Liver (tissue), 8 donors: ENCODE measurements at regions not wholly inside any gene's neighbourhood (a gene's known extent, or its start where the extent isn't known, plus 50 kb on each side); places are given as distances from the start of the nearest gene placed in this dataset.

Experiments
- DNase-seq: peaks from one replicate; pipeline ENCODE4 v3.0.0-alpha.2; 2017; ENCODE audit warnings: low spot score
- H3K27ac ChIP-seq, 2 donors: one replicate each; pipeline ENCODE4 v1.7.0; 2013; ENCODE audit warnings: inconsistent platforms in 2 of 2, low read length in 2 of 2, control low read depth in 1 of 2, low read depth in 1 of 2, mild to moderate bottlenecking in 1 of 2
- H3K27me3 ChIP-seq, 4 donors: one replicate each; pipeline versions ENCODE4 v1.6.1 to v1.7.0; 2013; ENCODE audit warnings: low read length in 3 of 4, inconsistent platforms in 1 of 4, mild to moderate bottlenecking in 1 of 4, moderate library complexity in 1 of 4; ENCODE audit not compliant: control insufficient read depth in 4 of 4, insufficient read depth in 4 of 4
- H3K36me3 ChIP-seq, 4 donors: one replicate each; pipeline versions ENCODE4 v1.6.1 to v1.7.0; 2013; ENCODE audit warnings: low read length in 3 of 4, mild to moderate bottlenecking in 3 of 4, low read depth in 1 of 4, moderate library complexity in 1 of 4; ENCODE audit not compliant: control insufficient read depth in 4 of 4, insufficient read depth in 3 of 4
- H3K4me1 ChIP-seq, 4 donors: one replicate each; pipeline versions ENCODE4 v1.6.1 to v1.7.0; 2013; ENCODE audit warnings: low read length in 3 of 4, mild to moderate bottlenecking in 3 of 4, moderate library complexity in 1 of 4; ENCODE audit not compliant: control insufficient read depth in 4 of 4, insufficient read depth in 4 of 4
- H3K4me3 ChIP-seq, 3 donors: one replicate each; pipeline versions ENCODE4 v1.6.1 to v1.7.0; 2013; ENCODE audit warnings: low read length in 3 of 3, control low read depth in 1 of 3, low read depth in 1 of 3, mild to moderate bottlenecking in 1 of 3
- H3K9ac ChIP-seq, 2 donors: one replicate each; pipeline ENCODE4 v1.7.0; 2013; ENCODE audit warnings: low read length in 2 of 2, mild to moderate bottlenecking in 2 of 2, moderate library complexity in 2 of 2, control low read depth in 1 of 2, low read depth in 1 of 2
- H3K9me3 ChIP-seq, 4 donors: one replicate each; pipeline versions ENCODE4 v1.6.1 to v1.7.0; 2013; ENCODE audit warnings: low read length in 3 of 4; ENCODE audit not compliant: control insufficient read depth in 4 of 4
- CTCF ChIP-seq: fragments of 150-350 bp; IDR thresholded peaks from 2 replicates; pipeline ENCODE4 v1.5.1; 2017; ENCODE audit warnings: improper control_type of control experiment, low read depth, low read length; ENCODE audit not compliant: missing input control
- EGR1 ChIP-seq, 2 donors: IDR thresholded peaks; 2 replicates each; pipeline ENCODE4 v1.6.1; 2016 to 2018; ENCODE audit warnings: antibody characterized with exemption in 2 of 2, low read depth in 2 of 2
- FOXA1 ChIP-seq: IDR thresholded peaks from 2 replicates; pipeline ENCODE4 v1.6.1; 2016; ENCODE audit warnings: antibody characterized with exemption
- FOXA2 ChIP-seq: IDR thresholded peaks from 2 replicates; pipeline ENCODE4 v1.6.1; 2016; ENCODE audit warnings: antibody characterized with exemption
- GABPA ChIP-seq, 2 donors: IDR thresholded peaks in 1 of 2; conservative IDR thresholded peaks in 1 of 2; 2 replicates each; pipeline ENCODE4 v1.6.1; 2016; ENCODE audit warnings: antibody characterized with exemption in 2 of 2, mild to moderate bottlenecking in 1 of 2, moderate library complexity in 1 of 2
- HNF4A ChIP-seq, 2 donors: conservative IDR thresholded peaks; 2 replicates each; pipeline ENCODE4 v1.6.1; 2016; ENCODE audit warnings: antibody characterized with exemption in 2 of 2, mild to moderate bottlenecking in 2 of 2
- JUND ChIP-seq, 2 donors: IDR thresholded peaks; 2 replicates each; pipeline ENCODE4 v1.6.1; 2016; ENCODE audit warnings: antibody characterized with exemption in 2 of 2
- MAX ChIP-seq: IDR thresholded peaks from 2 replicates; pipeline ENCODE4 v1.6.1; 2016; ENCODE audit warnings: antibody characterized with exemption
- NR2F2 ChIP-seq: IDR thresholded peaks from 2 replicates; pipeline ENCODE4 v1.6.1; 2016; ENCODE audit warnings: antibody characterized with exemption
- RAD21 ChIP-seq, 2 donors: IDR thresholded peaks; 2 replicates each; pipeline ENCODE4 v1.6.1; 2016; ENCODE audit warnings: antibody characterized with exemption in 2 of 2, mild to moderate bottlenecking in 2 of 2
- RXRA ChIP-seq, 2 donors: IDR thresholded peaks; 2 replicates each; pipeline ENCODE4 v1.6.1; 2017 to 2018; ENCODE audit warnings: antibody characterized with exemption in 2 of 2, mild to moderate bottlenecking in 1 of 2
- SP1 ChIP-seq: IDR thresholded peaks from 2 replicates; pipeline ENCODE4 v1.6.1; 2018; ENCODE audit warnings: antibody characterized with exemption, mild to moderate bottlenecking
- TAF1 ChIP-seq: conservative IDR thresholded peaks from 2 replicates; pipeline ENCODE4 v1.6.1; 2016; ENCODE audit warnings: antibody characterized with exemption, mild to moderate bottlenecking
- WGBS: extraction: QIAGEN DNeasy Blood & Tissue Kit; methylation state at CpG from one replicate; pipeline ENCODE4 v1.1.7; 2013; 5-methylcytosine and 5-hydroxymethylcytosine counted together
- TF ChIP-seq, protein P1 (sequence below): IDR thresholded peaks from 2 replicates; pipeline ENCODE4 v1.6.1; 2016; ENCODE audit warnings: antibody characterized with exemption, mild to moderate bottlenecking
- TF ChIP-seq, protein P2 (sequence below): IDR thresholded peaks from 2 replicates; pipeline ENCODE4 v1.6.1; 2016; ENCODE audit warnings: antibody characterized with exemption
- donor health status: healthy.
- donor health status: healthy.
- donor health status: healthy.
- donor health status: healthy.
- donor health status: healthy.

GRCh38 chr3:117567382-117567781 is 857.8 kb downstream of the TUSC7 start (continued):
- TF ChIP-seq SP1, result no peak
- TF ChIP-seq, protein P1, sequence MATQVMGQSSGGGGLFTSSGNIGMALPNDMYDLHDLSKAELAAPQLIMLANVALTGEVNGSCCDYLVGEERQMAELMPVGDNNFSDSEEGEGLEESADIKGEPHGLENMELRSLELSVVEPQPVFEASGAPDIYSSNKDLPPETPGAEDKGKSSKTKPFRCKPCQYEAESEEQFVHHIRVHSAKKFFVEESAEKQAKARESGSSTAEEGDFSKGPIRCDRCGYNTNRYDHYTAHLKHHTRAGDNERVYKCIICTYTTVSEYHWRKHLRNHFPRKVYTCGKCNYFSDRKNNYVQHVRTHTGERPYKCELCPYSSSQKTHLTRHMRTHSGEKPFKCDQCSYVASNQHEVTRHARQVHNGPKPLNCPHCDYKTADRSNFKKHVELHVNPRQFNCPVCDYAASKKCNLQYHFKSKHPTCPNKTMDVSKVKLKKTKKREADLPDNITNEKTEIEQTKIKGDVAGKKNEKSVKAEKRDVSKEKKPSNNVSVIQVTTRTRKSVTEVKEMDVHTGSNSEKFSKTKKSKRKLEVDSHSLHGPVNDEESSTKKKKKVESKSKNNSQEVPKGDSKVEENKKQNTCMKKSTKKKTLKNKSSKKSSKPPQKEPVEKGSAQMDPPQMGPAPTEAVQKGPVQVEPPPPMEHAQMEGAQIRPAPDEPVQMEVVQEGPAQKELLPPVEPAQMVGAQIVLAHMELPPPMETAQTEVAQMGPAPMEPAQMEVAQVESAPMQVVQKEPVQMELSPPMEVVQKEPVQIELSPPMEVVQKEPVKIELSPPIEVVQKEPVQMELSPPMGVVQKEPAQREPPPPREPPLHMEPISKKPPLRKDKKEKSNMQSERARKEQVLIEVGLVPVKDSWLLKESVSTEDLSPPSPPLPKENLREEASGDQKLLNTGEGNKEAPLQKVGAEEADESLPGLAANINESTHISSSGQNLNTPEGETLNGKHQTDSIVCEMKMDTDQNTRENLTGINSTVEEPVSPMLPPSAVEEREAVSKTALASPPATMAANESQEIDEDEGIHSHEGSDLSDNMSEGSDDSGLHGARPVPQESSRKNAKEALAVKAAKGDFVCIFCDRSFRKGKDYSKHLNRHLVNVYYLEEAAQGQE, result no peak
- TF ChIP-seq NR2F2, result no peak
- no peak for TF ChIP-seq GABPA (IDR thresholded peaks at IDR 0.05 in 1 of 2, conservative IDR thresholded peaks at IDR 0.05 in 1 of 2)

GRCh38 chr3:117567906-117568305 is 858.3 kb downstream of the TUSC7 start:
- peaks cover 0 to 5% (median 0%) of the 10 kb centered on the region in 4 donors for H3K27me3 ChIP-seq
- no peaks in the 10 kb centered on the region for H3K36me3 ChIP-seq
- H3K9me3 ChIP-seq, result no peaks in the 10 kb centered on the region
- H3K4me1 ChIP-seq, result no peaks in the 10 kb centered on the region
- H3K4me3 ChIP-seq, result no peak overlapping the region
- no peak overlapping the region for H3K9ac ChIP-seq
- H3K27ac ChIP-seq, result no peak overlapping the region
- DNase-seq, result no peak
- TF ChIP-seq RAD21 (IDR thresholded peaks at IDR 0.05) (no peak), HNF4A (conservative IDR thresholded peaks at IDR 0.05) (no peak), CTCF (no peak), FOXA1 (no peak), FOXA2 (no peak), JUND (IDR thresholded peaks at IDR 0.05) (no peak), TAF1 (no peak), EGR1 (IDR thresholded peaks at IDR 0.05; ENCODE audit: low read depth in 2 of 2) (no peak), GABPA (IDR thresholded peaks at IDR 0.05 in 1 of 2, conservative IDR thresholded peaks at IDR 0.05 in 1 of 2) (no peak)
- TF ChIP-seq, protein P2, sequence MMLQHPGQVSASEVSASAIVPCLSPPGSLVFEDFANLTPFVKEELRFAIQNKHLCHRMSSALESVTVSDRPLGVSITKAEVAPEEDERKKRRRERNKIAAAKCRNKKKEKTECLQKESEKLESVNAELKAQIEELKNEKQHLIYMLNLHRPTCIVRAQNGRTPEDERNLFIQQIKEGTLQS, result no peak

DNA sequence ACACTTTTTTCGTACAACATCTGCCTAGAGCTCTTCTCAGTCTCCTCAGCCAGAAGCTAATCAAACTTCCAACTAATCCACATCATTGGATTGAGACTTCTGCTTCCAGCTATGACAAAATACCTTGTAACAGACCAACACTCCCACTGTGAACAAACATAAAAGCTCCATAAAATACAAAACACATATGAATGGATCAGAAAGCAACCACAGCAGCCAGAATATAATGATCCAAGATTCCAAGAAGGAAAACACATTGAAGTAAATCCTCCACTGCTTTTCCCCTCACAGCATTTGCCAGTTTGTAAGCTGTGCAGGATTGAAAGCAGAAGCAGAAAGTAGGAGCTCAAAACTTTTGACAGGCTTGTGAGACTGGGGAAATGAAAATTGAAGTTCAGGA is 863.2 kb downstream of the TUSC7 start:
- Histone ChIP-seq H3K27me3 (peaks cover 0 to 5% (median 0%) of the 10 kb centered on the region in 4 donors), H3K4me1 (no peaks in the 10 kb centered on the region), H3K9me3 (no peaks in the 10 kb centered on the region), H3K36me3 (no peaks in the 10 kb centered on the region), H3K9ac (no peak overlapping the region), H3K27ac (no peak overlapping the region), H3K4me3 (no peak overlapping the region)
- no peak for TF ChIP-seq TAF1
- TF ChIP-seq RXRA (IDR thresholded peaks at IDR 0.05), result no peak
- TF ChIP-seq MAX, result no peak
- 67% methylated on average over 1 of the region's 1 CpG for WGBS
- DNase-seq, result no peak
